ENCODE measurements at regions not wholly inside any gene's neighbourhood (a gene's known extent, or its start where the extent isn't known, plus 50 kb on each side); places are given as distances from the start of the nearest gene placed in this dataset.
A peak's percentile ranks its signal among the peaks of the same experiment; 100 is the strongest.

- H3K27ac ChIP-seq (ENCODE audit: insufficient read depth, low read depth, low read length, poor library complexity, severe bottlenecking), result no peak overlapping the region
- H3K36me3 ChIP-seq (ENCODE audit: control insufficient read depth, insufficient read depth, low read length), result no peaks in the 10 kb centered on the region
- H3K4me3 ChIP-seq (ENCODE audit: insufficient read depth, low read depth, low read length), result no peak overlapping the region
- WGBS, 2 experiments, result 84% methylated on average over 26 of the region's 26 CpGs
- H3K27me3 ChIP-seq (ENCODE audit: control insufficient read depth, insufficient read depth, low read length, poor library complexity, severe bottlenecking), result peaks cover 43% of the 10 kb centered on the region
- H3K9me3 ChIP-seq (ENCODE audit: control insufficient read depth, low read length), result no peaks in the 10 kb centered on the region
- H3K4me1 ChIP-seq (ENCODE audit: control insufficient read depth, insufficient read depth, low read length), result peaks cover 7% of the 10 kb centered on the region
Observed at GRCh38 chr7:1286946-1287645, 54.4 kb downstream of the UNCX start.

DNA sequence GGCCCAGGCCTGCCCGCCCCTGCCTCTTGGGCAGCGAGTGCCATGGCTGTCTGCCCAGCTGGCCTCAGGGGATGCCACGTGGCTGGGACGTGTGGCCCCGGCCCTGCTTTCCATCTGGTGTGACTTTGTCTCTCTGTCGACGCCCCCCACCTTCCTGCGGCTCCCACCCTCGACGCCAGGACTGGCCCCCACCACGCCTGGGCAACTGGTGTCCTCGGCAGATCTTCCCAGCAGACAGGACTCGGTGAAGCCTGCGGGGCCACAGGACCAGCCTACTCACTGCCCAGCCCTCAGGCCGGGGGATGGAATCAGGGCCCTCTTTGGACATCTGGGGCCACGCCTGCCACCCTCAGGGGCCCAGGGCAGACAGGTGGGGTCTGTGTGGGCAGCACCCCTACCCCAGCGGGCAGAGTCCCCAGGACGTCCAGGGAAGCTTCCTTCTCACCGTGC lies 55.1 kb downstream of the UNCX start:
- H3K27me3 ChIP-seq (ENCODE audit: control insufficient read depth, insufficient read depth, low read length, poor library complexity, severe bottlenecking), result peaks cover 43% of the 10 kb centered on the region
- no peaks in the 10 kb centered on the region for H3K36me3 ChIP-seq (ENCODE audit: control insufficient read depth, insufficient read depth, low read length)
- peaks cover 7% of the 10 kb centered on the region for H3K4me1 ChIP-seq (ENCODE audit: control insufficient read depth, insufficient read depth, low read length)
- no peaks in the 10 kb centered on the region for H3K9me3 ChIP-seq (ENCODE audit: control insufficient read depth, low read length)
- H3K27ac ChIP-seq (ENCODE audit: insufficient read depth, low read depth, low read length, poor library complexity, severe bottlenecking), result no peak overlapping the region
- WGBS, 2 experiments, result 87 to 89% methylated on average over 19 of the region's 19 CpGs
- H3K4me3 ChIP-seq (ENCODE audit: insufficient read depth, low read depth, low read length), result no peak overlapping the region

DNA sequence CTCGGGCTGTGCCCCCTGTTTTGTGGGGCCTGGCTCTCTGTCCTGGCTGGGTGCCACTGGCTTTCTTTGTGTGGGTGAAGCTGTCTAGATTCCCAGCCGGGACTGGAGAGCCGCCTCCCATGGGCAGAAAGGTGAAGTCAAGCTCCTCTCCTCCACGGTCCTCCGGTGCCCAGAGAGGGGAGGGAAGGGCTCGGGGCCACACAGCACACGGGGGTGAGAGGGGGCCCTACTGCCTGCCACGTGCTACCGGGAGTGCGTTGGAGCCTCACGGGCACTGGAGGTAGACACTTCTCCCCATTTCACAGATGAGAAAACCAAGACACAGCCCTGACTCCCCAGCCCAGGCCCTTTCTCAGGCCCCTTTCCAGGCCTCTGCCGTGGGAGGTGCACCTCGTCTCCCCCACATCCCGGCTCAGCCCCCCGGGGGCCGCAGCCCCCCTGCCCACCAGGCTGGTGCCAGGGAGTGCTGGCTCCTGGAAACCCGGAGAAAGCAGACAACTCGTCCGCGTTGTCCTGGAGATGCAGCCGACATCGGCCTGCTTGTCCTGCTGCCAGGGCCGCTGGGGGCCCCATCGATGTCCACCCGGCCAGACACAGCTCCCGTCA lies 55.8 kb downstream of the UNCX start:
- H3K36me3 ChIP-seq (ENCODE audit: control insufficient read depth, insufficient read depth, low read length), result no peaks in the 10 kb centered on the region
- H3K4me3 ChIP-seq (ENCODE audit: insufficient read depth, low read depth, low read length), result no peak overlapping the region
- 89% methylated on average over 26 of the region's 26 CpGs for WGBS, 2 experiments
- H3K9me3 ChIP-seq (ENCODE audit: control insufficient read depth, low read length), result no peaks in the 10 kb centered on the region
- H3K27me3 ChIP-seq (ENCODE audit: control insufficient read depth, insufficient read depth, low read length, poor library complexity, severe bottlenecking), result peaks cover 43% of the 10 kb centered on the region
- H3K4me1 ChIP-seq (ENCODE audit: control insufficient read depth, insufficient read depth, low read length), result peaks cover 7% of the 10 kb centered on the region
- no peak overlapping the region for H3K27ac ChIP-seq (ENCODE audit: insufficient read depth, low read depth, low read length, poor library complexity, severe bottlenecking)

DNA sequence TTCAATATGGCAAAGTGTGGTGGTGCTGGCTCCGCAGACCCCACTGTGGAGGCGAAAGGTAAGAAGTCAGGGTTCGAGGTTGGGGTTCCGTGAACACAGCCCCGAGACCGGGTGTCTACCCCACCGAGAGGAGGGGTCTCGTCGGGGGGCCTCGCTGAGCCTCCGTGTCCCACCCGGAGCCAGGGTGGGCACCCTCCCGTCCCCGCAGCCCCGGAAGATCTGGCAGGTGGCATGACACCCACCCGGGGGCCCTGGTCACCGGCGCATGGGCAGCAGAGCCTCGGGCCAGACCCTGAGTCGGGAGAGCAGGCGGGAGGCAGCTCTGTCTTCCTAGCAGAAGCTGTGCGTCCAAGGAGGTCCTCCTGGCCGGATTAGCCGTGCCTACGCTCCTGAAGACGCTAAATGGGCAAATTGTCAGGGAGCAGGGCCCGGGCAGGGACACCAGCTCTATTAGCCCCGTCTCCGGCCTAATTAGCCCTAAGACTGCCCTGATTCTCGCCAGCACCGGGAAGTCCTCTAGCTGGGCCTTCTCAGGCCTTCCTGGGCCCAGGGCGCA lies 56.4 kb downstream of the UNCX start:
- Histone ChIP-seq H3K27ac (ENCODE audit: insufficient read depth, low read depth, low read length, poor library complexity, severe bottlenecking) (no peak overlapping the region), H3K4me3 (ENCODE audit: insufficient read depth, low read depth, low read length) (no peak overlapping the region), H3K36me3 (ENCODE audit: control insufficient read depth, insufficient read depth, low read length) (no peaks in the 10 kb centered on the region), H3K4me1 (ENCODE audit: control insufficient read depth, insufficient read depth, low read length) (peaks cover 7% of the 10 kb centered on the region), H3K9me3 (ENCODE audit: control insufficient read depth, low read length) (no peaks in the 10 kb centered on the region), H3K27me3 (ENCODE audit: control insufficient read depth, insufficient read depth, low read length, poor library complexity, severe bottlenecking) (peaks cover 43% of the 10 kb centered on the region)
- WGBS, 2 experiments, result 89 to 90% methylated on average over 32 of the region's 32 CpGs

GRCh38 chr7:1289666-1290025 lies 57.0 kb downstream of the UNCX start:
- Histone ChIP-seq H3K27ac (ENCODE audit: insufficient read depth, low read depth, low read length, poor library complexity, severe bottlenecking) (no peak overlapping the region), H3K27me3 (ENCODE audit: control insufficient read depth, insufficient read depth, low read length, poor library complexity, severe bottlenecking) (peaks cover 43% of the 10 kb centered on the region), H3K4me1 (ENCODE audit: control insufficient read depth, insufficient read depth, low read length) (peaks cover 7% of the 10 kb centered on the region), H3K9me3 (ENCODE audit: control insufficient read depth, low read length) (no peaks in the 10 kb centered on the region), H3K36me3 (ENCODE audit: control insufficient read depth, insufficient read depth, low read length) (no peaks in the 10 kb centered on the region), H3K4me3 (ENCODE audit: insufficient read depth, low read depth, low read length) (no peak overlapping the region)
- WGBS, 2 experiments, result 42% methylated on average over 20 of the region's 20 CpGs

DNA sequence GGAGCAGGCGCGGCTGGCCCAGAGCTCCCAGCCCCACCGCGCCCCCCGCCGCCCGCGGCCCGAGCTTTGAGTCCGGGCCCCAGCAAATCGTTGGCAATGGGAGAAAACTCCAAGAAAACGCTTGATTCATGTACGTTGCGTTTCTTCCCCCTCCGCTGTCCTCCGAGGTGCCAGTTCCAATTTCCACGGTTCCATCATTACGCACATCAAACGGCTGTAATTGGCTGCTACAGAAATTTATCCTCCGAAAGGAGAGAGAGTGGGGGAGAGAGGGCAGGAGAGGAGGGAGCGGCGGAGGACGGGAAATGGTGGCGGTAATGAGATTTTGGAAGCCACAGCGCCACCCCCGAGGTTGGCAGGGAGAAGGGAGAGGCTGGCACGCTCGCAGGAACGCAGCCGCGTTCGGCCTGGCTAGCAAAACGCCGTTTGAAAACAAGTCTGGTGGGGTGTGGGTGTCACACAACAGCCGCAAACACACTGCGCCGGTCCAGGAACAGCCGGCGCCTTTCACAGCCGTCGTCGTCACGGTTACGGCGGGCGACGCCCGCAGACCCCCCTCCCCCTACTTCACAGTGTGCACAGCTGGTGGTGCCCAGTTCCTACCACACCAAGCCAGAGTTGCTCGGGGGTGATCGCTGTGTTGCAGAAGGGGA lies 57.5 kb downstream of the UNCX start:
- 4 to 6% methylated on average over 50 of the region's 50 CpGs for WGBS, 2 experiments
- Histone ChIP-seq H3K4me1 (ENCODE audit: control insufficient read depth, insufficient read depth, low read length) (peaks cover 7% of the 10 kb centered on the region), H3K36me3 (ENCODE audit: control insufficient read depth, insufficient read depth, low read length) (no peaks in the 10 kb centered on the region), H3K27me3 (ENCODE audit: control insufficient read depth, insufficient read depth, low read length, poor library complexity, severe bottlenecking) (peaks cover 43% of the 10 kb centered on the region), H3K9me3 (ENCODE audit: control insufficient read depth, low read length) (no peaks in the 10 kb centered on the region), H3K27ac (ENCODE audit: insufficient read depth, low read depth, low read length, poor library complexity, severe bottlenecking) (no peak overlapping the region), H3K4me3 (ENCODE audit: insufficient read depth, low read depth, low read length) (peak overlapping the region; percentile 28)

DNA sequence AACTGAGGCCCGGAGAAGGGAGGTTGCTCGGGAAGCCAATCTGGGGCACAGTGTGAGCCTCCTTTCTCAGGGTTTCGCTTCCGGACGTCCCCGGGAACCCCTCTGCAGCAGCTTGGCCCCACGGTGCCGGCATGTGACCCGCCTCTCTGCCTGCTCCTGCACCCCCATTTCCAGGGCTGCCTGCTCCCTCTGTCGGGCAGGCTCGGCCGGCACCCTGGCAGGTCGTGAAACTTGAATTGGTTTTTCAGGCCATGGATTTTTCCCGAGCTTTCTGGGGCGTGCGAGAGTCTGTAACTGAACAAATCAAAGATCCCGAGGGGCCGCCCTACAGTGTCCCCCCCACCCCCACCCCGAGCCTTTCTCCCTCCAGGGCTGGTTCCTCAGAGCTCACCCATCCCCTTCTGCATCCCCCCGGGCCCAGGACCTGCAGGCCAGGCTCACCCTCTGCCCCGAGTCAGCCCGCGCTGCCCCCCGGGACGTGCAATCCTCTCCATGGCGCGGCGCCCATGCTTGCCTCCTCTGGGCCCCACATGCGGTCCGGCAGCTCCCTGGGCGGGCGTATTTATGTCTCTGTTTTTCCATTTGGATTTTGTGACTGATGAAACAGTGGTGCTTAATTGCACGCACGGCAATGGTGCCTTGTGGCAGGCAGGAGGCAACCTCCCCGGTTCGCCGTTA lies 58.1 kb downstream of the UNCX start:
- Histone ChIP-seq H3K9me3 (ENCODE audit: control insufficient read depth, low read length) (no peaks in the 10 kb centered on the region), H3K36me3 (ENCODE audit: control insufficient read depth, insufficient read depth, low read length) (no peaks in the 10 kb centered on the region), H3K27me3 (ENCODE audit: control insufficient read depth, insufficient read depth, low read length, poor library complexity, severe bottlenecking) (peaks cover 43% of the 10 kb centered on the region), H3K4me3 (ENCODE audit: insufficient read depth, low read depth, low read length) (peak overlapping the region; percentile 28), H3K4me1 (ENCODE audit: control insufficient read depth, insufficient read depth, low read length) (peaks cover 7% of the 10 kb centered on the region), H3K27ac (ENCODE audit: insufficient read depth, low read depth, low read length, poor library complexity, severe bottlenecking) (no peak overlapping the region)
- WGBS, 2 experiments, result 61 to 64% methylated on average over 37 of the region's 37 CpGs

- no peak overlapping the region for H3K27ac ChIP-seq (ENCODE audit: insufficient read depth, low read depth, low read length, poor library complexity, severe bottlenecking)
- peaks cover 7% of the 10 kb centered on the region for H3K4me1 ChIP-seq (ENCODE audit: control insufficient read depth, insufficient read depth, low read length)
- no peaks in the 10 kb centered on the region for H3K9me3 ChIP-seq (ENCODE audit: control insufficient read depth, low read length)
- 91% methylated on average over 13 of the region's 13 CpGs for WGBS, 2 experiments
- H3K4me3 ChIP-seq (ENCODE audit: insufficient read depth, low read depth, low read length), result no peak overlapping the region
- peaks cover 43% of the 10 kb centered on the region for H3K27me3 ChIP-seq (ENCODE audit: control insufficient read depth, insufficient read depth, low read length, poor library complexity, severe bottlenecking)
- H3K36me3 ChIP-seq (ENCODE audit: control insufficient read depth, insufficient read depth, low read length), result no peaks in the 10 kb centered on the region
Observed at GRCh38 chr7:1291357-1291689, 58.7 kb downstream of the UNCX start.

DNA sequence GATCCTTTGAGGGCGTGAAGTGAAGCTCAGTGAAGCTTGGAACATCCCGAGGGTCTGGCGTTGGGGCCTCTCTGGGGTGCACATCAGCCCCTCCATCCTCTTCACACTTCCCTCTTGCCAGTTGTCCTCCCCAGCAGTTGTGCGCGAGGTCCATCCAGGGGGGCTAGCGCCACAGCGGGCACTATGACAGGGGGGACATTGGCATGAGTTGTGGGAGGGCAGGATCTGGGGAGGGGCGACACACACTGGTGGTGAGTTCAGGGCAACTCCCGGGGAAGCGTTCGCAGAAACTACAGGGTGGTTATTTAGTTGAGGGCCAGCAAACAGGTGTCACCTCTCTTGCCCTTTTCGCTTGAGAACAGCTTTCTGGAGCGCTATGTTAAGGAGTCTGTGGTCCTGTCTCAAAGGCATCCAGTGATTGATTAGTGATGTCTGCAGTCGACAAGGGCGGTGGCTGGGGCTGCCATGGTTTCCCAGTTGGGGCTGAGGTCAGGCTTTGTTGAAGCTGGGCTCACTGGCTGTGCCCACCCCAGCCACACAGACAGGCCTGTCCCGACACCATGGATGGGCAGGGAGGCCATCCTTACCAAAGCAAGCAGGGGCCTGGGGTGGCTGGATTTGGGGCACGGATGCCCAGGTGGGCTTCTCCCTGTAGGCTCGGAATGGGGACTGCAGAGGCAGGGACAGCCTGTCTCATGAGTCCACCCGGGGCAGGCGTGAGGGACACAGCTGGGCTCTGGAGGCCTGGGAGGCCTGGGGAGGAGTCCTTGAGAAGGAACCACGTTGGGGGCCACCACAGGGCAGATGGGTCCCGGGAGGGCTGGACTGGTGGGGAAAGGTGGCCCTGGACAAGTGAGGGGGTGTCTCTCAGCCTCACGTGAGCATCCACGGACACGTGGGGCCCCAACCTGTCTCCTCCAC lies 59.4 kb downstream of the UNCX start:
- peaks cover 12% of the 10 kb centered on the region for H3K4me1 ChIP-seq (ENCODE audit: control insufficient read depth, insufficient read depth, low read length)
- no peak overlapping the region for H3K4me3 ChIP-seq (ENCODE audit: insufficient read depth, low read depth, low read length)
- H3K9me3 ChIP-seq (ENCODE audit: control insufficient read depth, low read length), result no peaks in the 10 kb centered on the region
- WGBS, 2 experiments, result 89 to 90% methylated on average over 24 of the region's 25 CpGs
- H3K27ac ChIP-seq (ENCODE audit: insufficient read depth, low read depth, low read length, poor library complexity, severe bottlenecking), result no peak overlapping the region
- H3K27me3 ChIP-seq (ENCODE audit: control insufficient read depth, insufficient read depth, low read length, poor library complexity, severe bottlenecking), result peaks cover 43% of the 10 kb centered on the region
- H3K36me3 ChIP-seq (ENCODE audit: control insufficient read depth, insufficient read depth, low read length), result no peaks in the 10 kb centered on the region
